WI38 (cell line): ENCODE measurements at regions not wholly inside any gene's neighbourhood (a gene's known extent, or its start where the extent isn't known, plus 50 kb on each side); places are given as distances from the start of the nearest gene placed in this dataset.

ENCODE experiments used
- H3K4me3 ChIP-seq: 2 replicates; pipeline ENCODE4 v1.5.1; 2011; ENCODE audit warnings: low read depth, mild to moderate bottlenecking, control low read depth, low read length
- CTCF ChIP-seq: IDR thresholded peaks from 2 replicates; pipeline ENCODE4 v1.5.1; 2012; ENCODE audit warnings: low read depth, mild to moderate bottlenecking, control low read depth, low read length

GRCh38 chr7:25970911-25971310 is 181.1 kb upstream of the NFE2L3 start:
- no peak for TF ChIP-seq CTCF
- no peak overlapping the region for H3K4me3 ChIP-seq

- TF ChIP-seq CTCF = no peak
Measured at GRCh38 chr7:25976630-25977029, 175.4 kb upstream of the NFE2L3 start.

GRCh38 chr7:25978466-25978865 is 173.5 kb upstream of the NFE2L3 start:
- no peak for TF ChIP-seq CTCF
- no peak overlapping the region for H3K4me3 ChIP-seq

More at GRCh38 chr7:25976630-25977029, 175.4 kb upstream of the NFE2L3 start:
- no peak overlapping the region for H3K4me3 ChIP-seq

- TF ChIP-seq CTCF = no peak
- H3K4me3 ChIP-seq = no peak overlapping the region
Measured at GRCh38 chr7:25979605-25980004, 172.4 kb upstream of the NFE2L3 start.

- no peak for TF ChIP-seq CTCF
Measured at GRCh38 chr7:25982684-25983083, 169.3 kb upstream of the NFE2L3 start.

GRCh38 chr7:25985196-25985595 is 166.8 kb upstream of the NFE2L3 start:
- no peak for TF ChIP-seq CTCF
- no peak overlapping the region for H3K4me3 ChIP-seq

More at GRCh38 chr7:25982684-25983083, 169.3 kb upstream of the NFE2L3 start:
- no peak overlapping the region for H3K4me3 ChIP-seq

GRCh38 chr7:25988640-25989039 is 163.4 kb upstream of the NFE2L3 start:
- no peak for TF ChIP-seq CTCF
- no peak overlapping the region for H3K4me3 ChIP-seq
